ENCODE measurements at regions not wholly inside any gene's neighbourhood (a gene's known extent, or its start where the extent isn't known, plus 50 kb on each side); places are given as distances from the start of the nearest gene placed in this dataset.

DNA sequence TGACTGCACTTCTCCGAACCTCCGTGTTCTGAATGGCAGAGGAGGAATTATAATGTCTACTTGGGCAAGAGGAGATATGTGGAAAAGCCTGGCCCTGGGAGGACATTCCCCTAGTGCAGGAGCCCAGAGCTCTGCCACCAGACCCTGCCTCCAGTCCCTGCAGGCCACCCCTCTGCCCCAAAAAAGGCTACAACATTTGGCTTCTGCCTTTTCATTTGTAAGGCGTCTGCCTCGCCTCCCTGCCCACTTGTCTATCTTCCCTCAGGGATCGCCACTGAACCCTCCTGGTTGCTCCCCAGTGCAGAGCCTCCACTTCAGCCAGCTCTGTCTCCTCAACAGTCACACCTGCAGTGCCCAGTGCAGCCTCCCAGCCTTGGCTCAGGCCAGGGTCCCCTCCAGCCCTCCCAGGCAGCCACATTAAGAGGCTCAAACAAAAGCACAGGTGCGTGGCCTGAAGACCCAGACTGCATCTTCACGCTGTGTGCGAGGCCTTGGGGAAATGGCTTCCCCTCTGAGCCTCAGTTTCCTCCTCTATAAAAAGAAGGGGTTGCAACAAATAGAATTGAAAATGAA is 125.9 kb upstream of the SMAD3 start:
- Histone ChIP-seq H3K9me1 (ENCODE audit: insufficient read depth, low read length) (peaks cover 3% of the 10 kb centered on the region; the same call in 1 of the 2 replicates), H4K5ac (ENCODE audit: low read depth, low read length) (no peak overlapping the region), H2AK5ac (ENCODE audit: low read depth, low read length) (0 out of 2 replicates have a peak overlapping the region, but pooled peaks have one; percentile 9), H3K56ac (ENCODE audit: extremely low read depth, insufficient read depth, low read length) (no peak overlapping the region), H3K4me1 (ENCODE audit: control insufficient read depth, insufficient read depth, low read length) (peaks cover 13% of the 10 kb centered on the region; the same call in 1 of the 2 replicates), H2BK20ac (ENCODE audit: low read depth, low read length) (no peak overlapping the region), H3K79me1 (ENCODE audit: low read depth in 1 of 2, low read length in 2 of 2) (no peaks in the 10 kb centered on the region), H3K4me2 (ENCODE audit: low read depth, low read length) (no peak overlapping the region), H3K18ac (ENCODE audit: low read depth, low read length) (no peak overlapping the region), H2BK15ac (ENCODE audit: low read depth, low read length) (no peak overlapping the region), H3K9ac (ENCODE audit: low read depth, low read length) (no peak overlapping the region), H3K4ac (ENCODE audit: low read depth, low read length) (no peak overlapping the region), H2BK120ac (ENCODE audit: low read depth, low read length) (no peak overlapping the region), H3K9me3 (ENCODE audit: control insufficient read depth, insufficient read depth, low read length) (peaks cover 2% of the 10 kb centered on the region; the same call in 1 of the 2 replicates), H3K14ac (replicated peaks; ENCODE audit: low read depth, low read length) (no peak overlapping the region), H4K20me1 (ENCODE audit: insufficient read depth, low read length) (no peaks in the 10 kb centered on the region), H2AK9ac (replicated peaks; ENCODE audit: low read depth, low read length, poor library complexity) (no peak overlapping the region), H3K27ac (ENCODE audit: insufficient read depth, low read length) (no peak overlapping the region), H2AFZ (replicated peaks; ENCODE audit: low read length, poor library complexity) (no peak overlapping the region), H2BK5ac (ENCODE audit: low read depth, low read length, poor library complexity, severe bottlenecking) (no peak overlapping the region), H3K27me3 (ENCODE audit: control insufficient read depth, insufficient read depth, low read length) (no peaks in the 10 kb centered on the region), H3K36me3 (ENCODE audit: control insufficient read depth, insufficient read depth, low read length) (no peaks in the 10 kb centered on the region), H3K23ac (ENCODE audit: low read depth, low read length) (no peak overlapping the region), H4K8ac (ENCODE audit: low read depth in 2 of 2, low read length in 2 of 2) (no peak overlapping the region), H4K91ac (ENCODE audit: insufficient read depth, low read depth, low read length) (no peak overlapping the region), H3K4me3 (ENCODE audit: insufficient read depth, low read depth, low read length) (no peak overlapping the region)
- no TSS peak for BruUV-seq (replicated peaks)
- ChIA-PET POLR2A (ENCODE audit: unreplicated experiment) (no interaction called here), CTCF (no interaction called here)
- TF ChIP-seq CEBPB (IDR thresholded peaks at IDR 0.05; ENCODE audit: low read depth, low read length) (no peak), BHLHE40 (IDR thresholded peaks at IDR 0.05; ENCODE audit: low read depth, low read length) (no peak), POLR2A (IDR thresholded peaks at IDR 0.05; ENCODE audit: low read depth, low read length) (no peak), CHD1 (IDR thresholded peaks at IDR 0.05; ENCODE audit: low read depth, low read length) (no peak), MAFK (IDR thresholded peaks at IDR 0.05; ENCODE audit: low read depth, low read length) (no peak), RFX5 (IDR thresholded peaks at IDR 0.05; ENCODE audit: low read depth, low read length) (no peak), RCOR1 (IDR thresholded peaks at IDR 0.05; ENCODE audit: insufficient replicate concordance, low read length) (no peak), FOS (IDR thresholded peaks at IDR 0.05; ENCODE audit: low read depth, low read length) (no peak), SMC3 (IDR thresholded peaks at IDR 0.05; ENCODE audit: low read depth, low read length) (no peak), NFE2L2 (IDR thresholded peaks at IDR 0.05; ENCODE audit: low read depth, low read length) (no peak), MAZ (IDR thresholded peaks at IDR 0.05; ENCODE audit: borderline replicate concordance, low read depth, low read length) (no peak)
- TF ChIP-seq, protein P1, sequence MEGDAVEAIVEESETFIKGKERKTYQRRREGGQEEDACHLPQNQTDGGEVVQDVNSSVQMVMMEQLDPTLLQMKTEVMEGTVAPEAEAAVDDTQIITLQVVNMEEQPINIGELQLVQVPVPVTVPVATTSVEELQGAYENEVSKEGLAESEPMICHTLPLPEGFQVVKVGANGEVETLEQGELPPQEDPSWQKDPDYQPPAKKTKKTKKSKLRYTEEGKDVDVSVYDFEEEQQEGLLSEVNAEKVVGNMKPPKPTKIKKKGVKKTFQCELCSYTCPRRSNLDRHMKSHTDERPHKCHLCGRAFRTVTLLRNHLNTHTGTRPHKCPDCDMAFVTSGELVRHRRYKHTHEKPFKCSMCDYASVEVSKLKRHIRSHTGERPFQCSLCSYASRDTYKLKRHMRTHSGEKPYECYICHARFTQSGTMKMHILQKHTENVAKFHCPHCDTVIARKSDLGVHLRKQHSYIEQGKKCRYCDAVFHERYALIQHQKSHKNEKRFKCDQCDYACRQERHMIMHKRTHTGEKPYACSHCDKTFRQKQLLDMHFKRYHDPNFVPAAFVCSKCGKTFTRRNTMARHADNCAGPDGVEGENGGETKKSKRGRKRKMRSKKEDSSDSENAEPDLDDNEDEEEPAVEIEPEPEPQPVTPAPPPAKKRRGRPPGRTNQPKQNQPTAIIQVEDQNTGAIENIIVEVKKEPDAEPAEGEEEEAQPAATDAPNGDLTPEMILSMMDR (conservative IDR thresholded peaks at IDR 0.05; ENCODE audit: low read depth, low read length) = no peak
- TF ChIP-seq, protein P2, sequence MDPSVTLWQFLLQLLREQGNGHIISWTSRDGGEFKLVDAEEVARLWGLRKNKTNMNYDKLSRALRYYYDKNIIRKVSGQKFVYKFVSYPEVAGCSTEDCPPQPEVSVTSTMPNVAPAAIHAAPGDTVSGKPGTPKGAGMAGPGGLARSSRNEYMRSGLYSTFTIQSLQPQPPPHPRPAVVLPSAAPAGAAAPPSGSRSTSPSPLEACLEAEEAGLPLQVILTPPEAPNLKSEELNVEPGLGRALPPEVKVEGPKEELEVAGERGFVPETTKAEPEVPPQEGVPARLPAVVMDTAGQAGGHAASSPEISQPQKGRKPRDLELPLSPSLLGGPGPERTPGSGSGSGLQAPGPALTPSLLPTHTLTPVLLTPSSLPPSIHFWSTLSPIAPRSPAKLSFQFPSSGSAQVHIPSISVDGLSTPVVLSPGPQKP (IDR thresholded peaks at IDR 0.05; ENCODE audit: borderline replicate concordance, low read depth, low read length) = no peak
- TF ChIP-seq, protein P3, sequence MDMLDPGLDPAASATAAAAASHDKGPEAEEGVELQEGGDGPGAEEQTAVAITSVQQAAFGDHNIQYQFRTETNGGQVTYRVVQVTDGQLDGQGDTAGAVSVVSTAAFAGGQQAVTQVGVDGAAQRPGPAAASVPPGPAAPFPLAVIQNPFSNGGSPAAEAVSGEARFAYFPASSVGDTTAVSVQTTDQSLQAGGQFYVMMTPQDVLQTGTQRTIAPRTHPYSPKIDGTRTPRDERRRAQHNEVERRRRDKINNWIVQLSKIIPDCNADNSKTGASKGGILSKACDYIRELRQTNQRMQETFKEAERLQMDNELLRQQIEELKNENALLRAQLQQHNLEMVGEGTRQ (IDR thresholded peaks at IDR 0.05; ENCODE audit: low read depth, low read length) = no peak
- DNase-seq = no peak
- dilution Hi-C loops (cut with HindIII; ENCODE audit: low sequenced_read_pairs, unreplicated experiment) (no loop called here), in situ Hi-C loops (cut with MboI; ENCODE audit: low sequenced_read_pairs) (loop anchor here (5.0 to 10.0 kb wide), 2 partner anchors 255 to 898 kb away; no protein-coding TSS in a partner anchor), intact Hi-C loops (cut with micrococcal nuclease) (loop anchor here (10.0 kb wide), 1 partner anchor 205 kb away; no protein-coding TSS in a partner anchor)
- ATAC-seq (ENCODE audit: low read depth) = no peak
- WGBS, 2 experiments (ENCODE audit: extremely low coverage in 2 of 2, insufficient read length in 1 of 2) = 100% methylated on average over 3 of the region's 8 CpGs; no CpG with 5 or more reads in 1 of the 2 experiments
